Activated T-cell treated with anti-CD3 and anti-CD28 coated beads, Interleukin-2, amount 50 U/mL, for 48 hours (primary cell): ENCODE measurements at regions not wholly inside any gene's neighbourhood (a gene's known extent, or its start where the extent isn't known, plus 50 kb on each side); places are given as distances from the start of the nearest gene placed in this dataset.
"Not testable (repeated sequence)": the region's sequence is repeated elsewhere in the genome, so short reads cannot be mapped to it uniquely, and the experiment has no call there.

Experiments
- DNase-seq, 2 experiments: peaks; one replicate each; pipeline ENCODE4 v3.0.0-alpha.2; 2020

- DNase-seq: no peak
Observed at GRCh38 chr6:71621918-71622519, 264.3 kb upstream of the RIMS1 start.

- DNase-seq: no peak
Observed at GRCh38 chr6:71642120-71642519, 244.2 kb upstream of the RIMS1 start.

GRCh38 chr6:71642793-71643192 is 243.6 kb upstream of the RIMS1 start:
- DNase-seq: no peak

GRCh38 chr6:71645299-71645698 is 241.1 kb upstream of the RIMS1 start:
- no peak for DNase-seq

- no peak for DNase-seq
Observed at GRCh38 chr6:71649915-71650314, 236.4 kb upstream of the RIMS1 start.

GRCh38 chr6:71651636-71652035 is 234.7 kb upstream of the RIMS1 start:
- no peak for DNase-seq

- no peak for DNase-seq
Observed at GRCh38 chr6:71656121-71656520, 230.2 kb upstream of the RIMS1 start.

GRCh38 chr6:71665931-71666330 is 220.4 kb upstream of the RIMS1 start:
- DNase-seq: no peak

GRCh38 chr6:71672876-71673275 is 213.5 kb upstream of the RIMS1 start:
- no peak for DNase-seq

GRCh38 chr6:71675386-71675785 is 211.0 kb upstream of the RIMS1 start:
- no peak for DNase-seq

- DNase-seq: no peak
Observed at GRCh38 chr6:71676298-71676697, 210.1 kb upstream of the RIMS1 start.

GRCh38 chr6:71678091-71678490 is 208.3 kb upstream of the RIMS1 start:
- DNase-seq: no peak

- DNase-seq: no peak
Observed at GRCh38 chr6:71681234-71681867, 205.0 kb upstream of the RIMS1 start.

GRCh38 chr6:71686021-71686677 is 200.2 kb upstream of the RIMS1 start:
- not testable (repeated sequence) for DNase-seq

GRCh38 chr6:71698702-71699101 is 187.6 kb upstream of the RIMS1 start:
- no peak for DNase-seq

- no peak for DNase-seq
Observed at GRCh38 chr6:71706523-71706922, 179.8 kb upstream of the RIMS1 start.

GRCh38 chr6:71707059-71707458 is 179.3 kb upstream of the RIMS1 start:
- DNase-seq: no peak

GRCh38 chr6:71720705-71721104 is 165.6 kb upstream of the RIMS1 start:
- DNase-seq: no peak

- no peak for DNase-seq
Observed at GRCh38 chr6:71721642-71722041, 164.7 kb upstream of the RIMS1 start.

GRCh38 chr6:71722736-71723135 is 163.6 kb upstream of the RIMS1 start:
- no peak for DNase-seq

GRCh38 chr6:71724456-71725125 is 161.8 kb upstream of the RIMS1 start:
- DNase-seq: no peak

- no peak for DNase-seq
Observed at GRCh38 chr6:71725126-71725470, 161.3 kb upstream of the RIMS1 start.

- DNase-seq: no peak
Observed at GRCh38 chr6:71726121-71726520, 160.2 kb upstream of the RIMS1 start.
